ENCODE measurements at regions not wholly inside any gene's neighbourhood (a gene's known extent, or its start where the extent isn't known, plus 50 kb on each side); places are given as distances from the start of the nearest gene placed in this dataset.

GRCh38 chr5:24742334-24742733 lies 97.6 kb upstream of the CDH10 start:
- TF ChIP-seq CTCF (IDR thresholded peaks at IDR 0.05; ENCODE audit: insufficient read depth, low read length, poor library complexity, severe bottlenecking) (no peak), EZH2phosphoT487 (conservative IDR thresholded peaks at IDR 0.05; ENCODE audit: low read length) (no peak)

Data from SU-DHL-6 (cell line).